ENCODE measurements at regions not wholly inside any gene's neighbourhood (a gene's known extent, or its start where the extent isn't known, plus 50 kb on each side); places are given as distances from the start of the nearest gene placed in this dataset.

DNA sequence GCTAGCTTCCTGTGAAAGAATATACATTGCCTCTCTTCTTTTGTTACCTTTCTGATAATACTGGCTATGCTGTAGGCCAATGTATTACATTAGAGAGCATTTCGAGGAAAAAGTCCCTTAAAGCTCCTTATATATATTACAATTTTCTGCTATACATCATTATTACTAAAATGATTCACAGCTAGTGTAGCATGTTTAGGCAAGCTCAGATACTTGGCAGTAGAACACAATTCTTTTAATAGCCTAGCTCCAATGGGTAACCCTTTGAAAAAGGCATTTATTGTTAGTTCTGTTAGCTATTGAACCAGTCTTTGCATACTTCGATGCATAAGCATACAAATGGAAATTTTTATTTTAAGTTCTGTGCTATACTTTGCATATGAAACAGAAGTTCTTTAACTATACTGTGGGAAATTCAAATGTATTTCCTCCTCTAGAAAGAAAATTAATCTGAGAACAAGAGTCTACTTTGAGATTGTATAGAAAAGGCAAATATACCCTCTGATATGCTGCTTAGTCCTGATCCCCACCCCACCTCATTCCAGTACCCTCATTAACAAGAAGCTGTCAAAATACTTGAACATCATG lies 55.6 kb upstream of the SKAP2 start:
- intact Hi-C loops (cut with DNase I; ENCODE audit: low total_unique reads) = no loop called here
- DNase-seq (ENCODE audit: low spot score in 2 of 2) = no peak
- 48% methylated on average over 2 of the region's 2 CpGs for WGBS, 2 donors
- H3K4me3 ChIP-seq (ENCODE audit: low read depth, poor library complexity, severe bottlenecking) = no peak overlapping the region
- TF ChIP-seq POLR2A (IDR thresholded peaks at IDR 0.05) = no peak
- TF ChIP-seq CTCF (IDR thresholded peaks at IDR 0.05) = no peak

DNA sequence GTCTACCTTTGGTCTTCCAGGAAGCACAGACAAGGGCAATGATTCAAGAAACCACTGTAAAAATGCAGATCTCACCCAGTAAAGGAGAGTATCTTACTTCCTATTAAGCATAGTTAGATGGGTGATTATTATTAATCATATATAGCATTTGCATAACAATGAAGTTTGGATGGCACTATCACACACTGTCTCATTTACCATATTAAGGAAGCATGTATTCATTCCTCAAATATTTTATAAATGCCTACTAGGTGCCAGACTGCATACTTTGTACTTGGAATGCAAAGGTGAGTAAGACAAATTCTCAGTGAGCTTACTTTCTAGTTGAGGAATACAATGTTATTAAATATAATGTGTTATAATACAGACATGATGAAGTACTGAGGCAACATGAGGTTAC lies 53.9 kb upstream of the SKAP2 start:
- H3K4me3 ChIP-seq (ENCODE audit: low read depth, poor library complexity, severe bottlenecking) = no peak overlapping the region
- no peak for DNase-seq (ENCODE audit: low spot score in 2 of 2)
- intact Hi-C loops (cut with DNase I; ENCODE audit: low total_unique reads) = no loop called here
- no peak for TF ChIP-seq POLR2A (IDR thresholded peaks at IDR 0.05)
- TF ChIP-seq CTCF (IDR thresholded peaks at IDR 0.05) = no peak

GRCh38 chr7:26916779-26917320 lies 52.5 kb upstream of the SKAP2 start:
- 68 to 70% methylated on average over 3 of the region's 3 CpGs for WGBS, 2 donors
- TF ChIP-seq CTCF (IDR thresholded peaks at IDR 0.05) (no peak), POLR2A (IDR thresholded peaks at IDR 0.05) (no peak)
- H3K4me3 ChIP-seq (ENCODE audit: low read depth, poor library complexity, severe bottlenecking) = no peak overlapping the region
- intact Hi-C loops (cut with DNase I; ENCODE audit: low total_unique reads) = no loop called here
- DNase-seq (ENCODE audit: low spot score in 2 of 2) = no peak

DNA sequence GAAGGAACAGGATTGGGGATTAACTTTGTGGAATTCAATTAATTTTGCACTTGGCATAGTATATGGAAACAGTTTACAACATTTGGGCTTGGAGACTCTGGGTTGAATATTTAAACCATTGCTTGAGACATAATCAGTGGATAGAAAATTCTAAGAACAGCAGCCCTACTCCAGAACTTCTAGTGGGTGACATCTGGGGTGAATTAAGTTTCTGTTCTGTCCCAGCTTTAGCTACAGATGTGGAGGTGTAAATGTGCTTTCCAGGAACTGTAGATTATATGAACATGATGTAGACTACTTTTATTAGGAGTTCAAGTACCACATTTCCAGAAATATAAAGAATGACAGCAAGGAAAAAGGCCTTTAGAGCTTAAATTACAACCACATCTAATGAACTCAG lies 51.9 kb upstream of the SKAP2 start:
- TF ChIP-seq POLR2A (IDR thresholded peaks at IDR 0.05) (no peak), CTCF (IDR thresholded peaks at IDR 0.05) (no peak)
- DNase-seq (ENCODE audit: low spot score in 2 of 2) = no peak
- intact Hi-C loops (cut with DNase I; ENCODE audit: low total_unique reads) = no loop called here
- H3K4me3 ChIP-seq (ENCODE audit: low read depth, poor library complexity, severe bottlenecking) = no peak overlapping the region

Data from lower leg skin (tissue), 4 donors.